ENCODE measurements at regions not wholly inside any gene's neighbourhood (a gene's known extent, or its start where the extent isn't known, plus 50 kb on each side); places are given as distances from the start of the nearest gene placed in this dataset.

DNA sequence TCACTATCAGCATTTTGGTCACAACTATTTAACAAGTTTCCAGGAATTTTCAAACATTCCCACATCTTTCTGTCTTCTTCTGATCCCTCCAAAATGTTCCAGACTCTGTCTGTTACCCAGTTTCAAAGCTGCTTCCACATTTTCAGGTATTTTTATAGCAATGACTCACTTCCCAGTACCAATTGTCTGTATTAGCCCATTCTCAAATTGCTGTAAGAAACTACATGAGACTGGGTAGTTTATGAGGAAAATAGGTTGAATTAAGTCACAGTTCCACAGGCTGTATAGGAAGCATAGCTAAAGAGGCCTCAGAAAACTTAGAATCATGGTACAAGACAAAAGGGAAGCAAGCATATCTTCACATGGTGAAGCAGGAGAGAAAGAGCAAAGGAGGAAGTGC is 475.0 kb upstream of the PCDH7 start (continued):
- TF ChIP-seq NANOG (IDR thresholded peaks at IDR 0.05; ENCODE audit: borderline replicate concordance) (no peak), CREB1 (CRISPR knock-in tag; IDR thresholded peaks at IDR 0.05; ENCODE audit: low read depth) (no peak)
- TF ChIP-seq, protein P1, sequence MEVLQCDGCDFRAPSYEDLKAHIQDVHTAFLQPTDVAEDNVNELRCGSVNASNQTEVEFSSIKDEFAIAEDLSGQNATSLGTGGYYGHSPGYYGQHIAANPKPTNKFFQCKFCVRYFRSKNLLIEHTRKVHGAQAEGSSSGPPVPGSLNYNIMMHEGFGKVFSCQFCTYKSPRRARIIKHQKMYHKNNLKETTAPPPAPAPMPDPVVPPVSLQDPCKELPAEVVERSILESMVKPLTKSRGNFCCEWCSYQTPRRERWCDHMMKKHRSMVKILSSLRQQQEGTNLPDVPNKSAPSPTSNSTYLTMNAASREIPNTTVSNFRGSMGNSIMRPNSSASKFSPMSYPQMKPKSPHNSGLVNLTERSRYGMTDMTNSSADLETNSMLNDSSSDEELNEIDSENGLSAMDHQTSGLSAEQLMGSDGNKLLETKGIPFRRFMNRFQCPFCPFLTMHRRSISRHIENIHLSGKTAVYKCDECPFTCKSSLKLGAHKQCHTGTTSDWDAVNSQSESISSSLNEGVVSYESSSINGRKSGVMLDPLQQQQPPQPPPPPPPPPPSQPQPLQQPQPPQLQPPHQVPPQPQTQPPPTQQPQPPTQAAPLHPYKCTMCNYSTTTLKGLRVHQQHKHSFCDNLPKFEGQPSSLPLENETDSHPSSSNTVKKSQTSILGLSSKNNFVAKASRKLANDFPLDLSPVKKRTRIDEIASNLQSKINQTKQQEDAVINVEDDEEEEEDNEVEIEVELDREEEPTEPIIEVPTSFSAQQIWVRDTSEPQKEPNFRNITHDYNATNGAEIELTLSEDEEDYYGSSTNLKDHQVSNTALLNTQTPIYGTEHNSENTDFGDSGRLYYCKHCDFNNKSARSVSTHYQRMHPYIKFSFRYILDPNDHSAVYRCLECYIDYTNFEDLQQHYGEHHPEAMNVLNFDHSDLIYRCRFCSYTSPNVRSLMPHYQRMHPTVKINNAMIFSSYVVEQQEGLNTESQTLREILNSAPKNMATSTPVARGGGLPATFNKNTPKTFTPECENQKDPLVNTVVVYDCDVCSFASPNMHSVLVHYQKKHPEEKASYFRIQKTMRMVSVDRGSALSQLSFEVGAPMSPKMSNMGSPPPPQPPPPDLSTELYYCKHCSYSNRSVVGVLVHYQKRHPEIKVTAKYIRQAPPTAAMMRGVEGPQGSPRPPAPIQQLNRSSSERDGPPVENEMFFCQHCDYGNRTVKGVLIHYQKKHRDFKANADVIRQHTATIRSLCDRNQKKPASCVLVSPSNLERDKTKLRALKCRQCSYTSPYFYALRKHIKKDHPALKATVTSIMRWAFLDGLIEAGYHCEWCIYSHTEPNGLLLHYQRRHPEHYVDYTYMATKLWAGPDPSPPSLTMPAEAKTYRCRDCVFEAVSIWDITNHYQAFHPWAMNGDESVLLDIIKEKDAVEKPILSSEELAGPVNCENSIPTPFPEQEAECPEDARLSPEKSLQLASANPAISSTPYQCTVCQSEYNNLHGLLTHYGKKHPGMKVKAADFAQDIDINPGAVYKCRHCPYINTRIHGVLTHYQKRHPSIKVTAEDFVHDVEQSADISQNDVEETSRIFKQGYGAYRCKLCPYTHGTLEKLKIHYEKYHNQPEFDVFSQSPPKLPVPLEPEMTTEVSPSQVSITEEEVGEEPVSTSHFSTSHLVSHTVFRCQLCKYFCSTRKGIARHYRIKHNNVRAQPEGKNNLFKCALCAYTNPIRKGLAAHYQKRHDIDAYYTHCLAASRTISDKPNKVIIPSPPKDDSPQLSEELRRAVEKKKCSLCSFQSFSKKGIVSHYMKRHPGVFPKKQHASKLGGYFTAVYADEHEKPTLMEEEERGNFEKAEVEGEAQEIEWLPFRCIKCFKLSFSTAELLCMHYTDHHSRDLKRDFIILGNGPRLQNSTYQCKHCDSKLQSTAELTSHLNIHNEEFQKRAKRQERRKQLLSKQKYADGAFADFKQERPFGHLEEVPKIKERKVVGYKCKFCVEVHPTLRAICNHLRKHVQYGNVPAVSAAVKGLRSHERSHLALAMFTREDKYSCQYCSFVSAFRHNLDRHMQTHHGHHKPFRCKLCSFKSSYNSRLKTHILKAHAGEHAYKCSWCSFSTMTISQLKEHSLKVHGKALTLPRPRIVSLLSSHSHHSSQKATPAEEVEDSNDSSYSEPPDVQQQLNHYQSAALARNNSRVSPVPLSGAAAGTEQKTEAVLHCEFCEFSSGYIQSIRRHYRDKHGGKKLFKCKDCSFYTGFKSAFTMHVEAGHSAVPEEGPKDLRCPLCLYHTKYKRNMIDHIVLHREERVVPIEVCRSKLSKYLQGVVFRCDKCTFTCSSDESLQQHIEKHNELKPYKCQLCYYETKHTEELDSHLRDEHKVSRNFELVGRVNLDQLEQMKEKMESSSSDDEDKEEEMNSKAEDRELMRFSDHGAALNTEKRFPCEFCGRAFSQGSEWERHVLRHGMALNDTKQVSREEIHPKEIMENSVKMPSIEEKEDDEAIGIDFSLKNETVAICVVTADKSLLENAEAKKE (CRISPR knock-in tag; IDR thresholded peaks at IDR 0.05) = no peak
- TF ChIP-seq, protein P2, sequence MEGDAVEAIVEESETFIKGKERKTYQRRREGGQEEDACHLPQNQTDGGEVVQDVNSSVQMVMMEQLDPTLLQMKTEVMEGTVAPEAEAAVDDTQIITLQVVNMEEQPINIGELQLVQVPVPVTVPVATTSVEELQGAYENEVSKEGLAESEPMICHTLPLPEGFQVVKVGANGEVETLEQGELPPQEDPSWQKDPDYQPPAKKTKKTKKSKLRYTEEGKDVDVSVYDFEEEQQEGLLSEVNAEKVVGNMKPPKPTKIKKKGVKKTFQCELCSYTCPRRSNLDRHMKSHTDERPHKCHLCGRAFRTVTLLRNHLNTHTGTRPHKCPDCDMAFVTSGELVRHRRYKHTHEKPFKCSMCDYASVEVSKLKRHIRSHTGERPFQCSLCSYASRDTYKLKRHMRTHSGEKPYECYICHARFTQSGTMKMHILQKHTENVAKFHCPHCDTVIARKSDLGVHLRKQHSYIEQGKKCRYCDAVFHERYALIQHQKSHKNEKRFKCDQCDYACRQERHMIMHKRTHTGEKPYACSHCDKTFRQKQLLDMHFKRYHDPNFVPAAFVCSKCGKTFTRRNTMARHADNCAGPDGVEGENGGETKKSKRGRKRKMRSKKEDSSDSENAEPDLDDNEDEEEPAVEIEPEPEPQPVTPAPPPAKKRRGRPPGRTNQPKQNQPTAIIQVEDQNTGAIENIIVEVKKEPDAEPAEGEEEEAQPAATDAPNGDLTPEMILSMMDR (conservative IDR thresholded peaks at IDR 0.05; ENCODE audit: low read depth in 2 of 2) = no peak

DNA sequence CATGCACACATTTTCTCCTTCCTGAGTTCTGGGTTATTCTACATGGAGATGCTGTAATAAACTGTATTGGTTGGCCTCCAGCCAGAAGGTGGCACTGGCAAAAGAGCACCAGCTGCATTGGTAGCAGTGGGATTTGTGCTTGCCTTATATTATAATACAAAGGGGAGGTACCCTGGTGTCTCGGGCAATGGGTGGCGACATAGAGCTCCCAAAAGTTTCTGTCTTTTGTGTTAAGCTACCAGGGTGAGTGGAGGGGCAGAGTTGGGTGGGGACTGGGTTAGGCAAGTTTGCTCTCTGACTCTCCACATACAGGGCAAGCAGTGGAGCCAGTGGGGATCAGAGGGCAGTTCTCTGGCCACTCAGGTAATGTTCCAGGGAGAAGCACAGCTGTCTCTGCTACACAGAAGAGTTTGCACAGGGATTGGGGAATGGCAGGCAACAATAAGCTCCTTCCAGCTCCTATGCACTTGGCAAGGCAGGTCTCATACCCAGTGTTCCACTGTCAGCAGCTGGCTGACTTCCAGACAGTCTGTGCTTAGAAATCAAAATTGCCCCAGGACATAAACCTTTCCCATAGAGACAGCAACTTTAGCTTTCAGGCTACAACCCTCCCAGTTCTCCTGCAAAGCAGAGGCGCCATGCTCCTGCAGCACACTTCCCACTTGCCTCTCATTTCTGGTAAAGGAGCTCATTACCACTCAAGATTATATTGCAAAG is 463.9 kb upstream of the PCDH7 start:
- Mint-ChIP-seq H3K4me1 (no peaks in the 10 kb centered on the region), H3K27me3 (ENCODE audit: insufficient read depth, low read depth, poor library complexity) (no peaks in the 10 kb centered on the region), H3K27ac (no peak overlapping the region), H3K9me3 (peaks cover 20% of the 10 kb centered on the region), H3K36me3 (ENCODE audit: low read depth) (peaks cover 12% of the 10 kb centered on the region; the same call in 2 of the 3 replicates), H3K4me3 (no peak overlapping the region)
- H2AFZ ChIP-seq = no peak overlapping the region
- H3K27ac ChIP-seq (ENCODE audit: low read depth) = no peak overlapping the region
- H3K9me2 ChIP-seq (ENCODE audit: insufficient read depth) = no peaks in the 10 kb centered on the region; the same call in none of the 2 replicates
- H4K20me1 ChIP-seq (replicated peaks; ENCODE audit: insufficient read depth) = no peaks in the 10 kb centered on the region
- ATAC-seq = no peak; the same call in 2 of the 3 replicates
- H3K27me3 ChIP-seq (ENCODE audit: insufficient read depth) = no peaks in the 10 kb centered on the region
- H3K4me2 ChIP-seq = no peak overlapping the region
- H3K79me2 ChIP-seq (replicated peaks; ENCODE audit: insufficient read depth) = no peaks in the 10 kb centered on the region
- H3F3A ChIP-seq (replicated peaks; ENCODE audit: low read depth) = no peaks in the 10 kb centered on the region
- peak; percentile 13 for DNase-seq (ENCODE audit: low spot score)
- H3K4me3 ChIP-seq = no peak overlapping the region
- TF ChIP-seq, protein P2 (conservative IDR thresholded peaks at IDR 0.05; ENCODE audit: low read depth in 2 of 2) = peak in 1 of 2 experiments; percentile 32; a peak in 2 of 4 replicates
- TF ChIP-seq STAT1 (IDR thresholded peaks at IDR 0.05; ENCODE audit: unreplicated experiment) = no peak
- TF ChIP-seq NANOG (IDR thresholded peaks at IDR 0.05; ENCODE audit: borderline replicate concordance) = no peak
- H3K4me1 ChIP-seq (ENCODE audit: insufficient read depth) = no peaks in the 10 kb centered on the region
- H3K36me3 ChIP-seq (ENCODE audit: insufficient read depth) = no peaks in the 10 kb centered on the region
